NCI-H2171 treated with DMSO at 0.1 percent for 48 hours (cell line): ENCODE measurements at regions not wholly inside any gene's neighbourhood (a gene's known extent, or its start where the extent isn't known, plus 50 kb on each side); places are given as distances from the start of the nearest gene placed in this dataset.
"Not testable (repeated sequence)": the region's sequence is repeated elsewhere in the genome, so short reads cannot be mapped to it uniquely, and the experiment has no call there.

ENCODE experiments used
- DNase-seq: peaks from one replicate; lab custom pipeline; 2025; lab: John Stamatoyannopoulos, UW

DNA sequence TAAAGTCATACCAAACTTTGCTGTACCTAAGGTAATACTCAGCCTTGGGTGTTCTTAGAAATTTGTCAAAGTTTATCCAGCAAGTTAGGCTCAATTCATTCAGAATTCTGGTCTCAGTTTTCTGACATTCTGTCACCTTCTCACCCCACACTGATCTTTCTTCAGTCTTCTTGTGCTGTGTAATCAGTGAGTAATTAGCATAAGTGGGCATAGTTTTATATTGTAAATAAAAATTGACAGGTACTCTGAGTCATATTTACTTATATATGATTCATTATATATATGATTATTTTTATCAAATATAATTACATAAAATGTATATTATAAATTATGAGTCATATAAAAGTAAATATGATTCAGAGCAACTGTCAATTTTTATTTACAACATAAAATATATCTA, 170.9 kb upstream of the MAGI2 start:
- no peak for DNase-seq

DNA sequence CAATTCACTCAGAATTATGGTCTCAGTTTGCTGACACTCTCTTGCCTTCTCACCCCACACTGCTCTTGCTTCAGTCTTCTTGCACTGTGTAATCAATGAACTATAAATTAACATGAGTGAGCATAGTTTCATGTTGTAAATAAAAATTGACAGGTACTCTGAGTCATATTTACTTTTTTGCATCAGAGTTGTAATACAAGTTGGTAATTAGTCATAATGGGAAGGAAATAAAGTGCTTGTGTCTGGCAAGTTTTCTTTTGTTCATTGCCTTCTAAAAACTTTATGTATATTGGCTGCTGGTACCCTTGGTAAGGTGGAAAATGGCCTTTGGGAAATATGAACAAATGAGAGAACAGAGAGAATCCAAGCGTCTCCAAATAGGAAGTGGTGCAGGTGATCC, 169.3 kb upstream of the MAGI2 start:
- no peak for DNase-seq

DNA sequence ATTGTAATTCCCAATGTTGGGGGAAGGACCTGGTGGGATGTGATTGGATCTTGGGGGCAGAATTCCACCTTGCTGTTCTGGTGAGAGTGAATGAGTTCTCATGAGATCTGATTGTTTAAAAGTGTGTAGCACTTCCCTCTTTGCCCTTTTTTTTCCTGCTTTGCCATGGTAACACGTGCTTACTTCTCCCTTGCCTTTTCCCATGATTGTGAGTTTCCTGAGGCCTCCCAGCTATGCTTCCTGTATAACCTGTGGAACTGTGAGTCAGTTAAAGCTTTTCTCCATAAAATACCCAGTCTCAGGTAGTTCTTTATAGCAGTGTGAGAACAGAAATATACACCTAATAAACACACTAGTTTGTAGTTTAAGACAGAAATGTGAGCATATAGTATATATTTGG, 166.8 kb upstream of the MAGI2 start:
- no peak for DNase-seq

DNA sequence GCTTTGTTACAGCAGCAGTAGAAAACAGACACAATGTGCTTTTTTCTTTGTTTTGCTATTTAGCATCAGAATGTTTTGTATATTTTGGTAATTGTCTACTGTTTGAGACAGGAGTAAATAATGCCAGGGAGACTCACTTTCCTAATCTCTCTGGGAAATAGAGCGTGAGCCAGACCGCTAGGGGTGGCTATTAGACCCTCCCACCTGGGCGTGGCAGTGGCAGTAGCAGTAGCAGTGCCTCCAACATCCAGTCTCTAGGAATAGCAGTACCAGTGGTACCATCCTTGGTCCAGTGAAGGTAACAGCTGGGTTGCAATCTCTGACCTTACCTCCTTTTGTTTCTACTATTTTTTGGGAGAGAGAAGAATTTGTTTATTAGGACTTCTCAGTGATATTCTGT, 165.7 kb upstream of the MAGI2 start:
- DNase-seq, result no peak

DNA sequence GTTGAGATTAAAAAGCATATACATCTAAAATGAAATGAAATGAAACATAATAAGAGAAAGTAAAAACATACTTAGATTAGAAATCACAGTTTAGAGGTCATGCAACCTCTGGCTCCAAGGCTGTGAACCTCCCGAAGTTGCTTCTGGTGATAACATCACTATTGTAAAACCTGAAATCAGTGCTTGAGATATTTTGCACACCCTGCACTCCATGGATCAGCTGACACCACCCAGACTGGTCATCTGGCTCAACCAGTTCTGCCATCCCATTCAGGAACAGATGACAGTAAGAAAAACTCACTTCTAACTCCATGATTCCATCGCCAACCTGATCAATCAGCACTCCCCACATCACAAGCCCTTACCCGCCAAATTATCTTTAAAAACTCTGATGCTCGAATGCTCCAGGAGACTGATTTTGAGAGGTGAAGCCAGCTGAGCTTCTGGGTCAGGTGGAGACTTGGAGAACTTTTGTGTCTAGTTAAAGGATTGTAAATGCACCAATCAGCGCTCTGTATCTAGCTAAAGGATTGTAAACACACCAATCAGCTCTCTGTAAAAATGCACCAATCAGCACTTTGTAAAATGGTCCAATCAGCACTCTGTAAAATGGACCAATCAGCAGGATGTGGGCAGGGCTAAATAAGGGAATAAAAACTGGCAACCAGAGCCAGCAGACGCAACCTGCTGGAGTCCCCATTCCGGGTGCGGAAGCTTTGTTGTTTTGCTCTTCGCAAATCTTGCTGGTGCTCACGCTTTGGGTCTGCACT, 162.6 kb upstream of the MAGI2 start:
- no peak for DNase-seq

DNA sequence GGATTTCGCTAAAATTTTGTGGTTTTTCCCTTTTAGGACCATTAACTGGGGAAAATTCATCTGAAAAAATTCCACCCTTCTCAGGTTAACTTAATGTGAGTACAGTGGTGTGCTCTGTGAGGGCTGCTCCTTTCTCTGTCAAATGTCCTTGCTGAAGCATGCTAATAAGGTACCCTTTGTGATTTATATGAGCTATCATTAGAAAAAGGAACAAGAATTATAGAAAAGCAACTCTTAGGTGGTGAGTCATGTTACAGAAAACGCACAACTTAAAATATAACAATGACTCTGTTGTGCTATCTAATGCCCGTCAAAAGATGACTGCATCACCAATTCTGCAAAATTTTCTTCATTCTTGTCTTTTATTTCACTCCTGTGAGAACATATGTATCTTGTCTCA, 162.0 kb upstream of the MAGI2 start:
- DNase-seq, result no peak

DNA sequence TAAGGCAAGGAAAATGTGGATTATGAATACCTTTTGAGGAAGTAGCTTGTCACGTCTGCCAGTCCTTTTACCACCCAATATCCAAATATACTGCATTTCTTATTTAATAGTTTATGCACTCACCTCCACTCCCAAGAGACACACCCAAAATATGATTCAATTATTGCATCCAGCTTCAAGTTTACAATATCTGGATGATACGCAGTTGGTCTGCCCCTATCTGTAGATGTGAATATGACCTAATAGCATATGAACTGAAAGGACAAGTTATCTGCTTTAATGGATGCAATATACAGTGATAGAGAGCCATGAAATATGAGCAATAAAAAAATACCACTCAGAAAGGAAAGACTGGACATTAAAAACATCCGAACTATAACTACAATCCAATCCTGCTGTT, 159.4 kb upstream of the MAGI2 start:
- DNase-seq, result no peak

DNA sequence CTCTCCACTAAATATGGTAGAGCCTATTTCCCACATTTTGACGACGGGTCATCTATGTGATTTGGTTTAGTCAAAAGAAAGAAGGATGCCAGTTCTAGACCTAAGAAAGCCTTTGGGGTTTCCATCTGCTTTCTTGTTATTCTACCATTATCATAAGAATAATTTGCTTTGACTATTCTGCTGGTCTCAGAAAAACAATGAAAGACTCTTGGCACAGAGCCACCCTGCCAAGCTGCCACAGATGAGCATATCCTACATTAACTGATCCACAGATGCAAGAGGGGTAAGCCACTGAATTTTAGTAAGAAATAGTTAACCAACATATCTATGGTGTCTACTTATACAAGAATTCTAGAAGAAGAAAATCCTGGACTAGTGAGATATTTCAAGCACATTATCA, 158.6 kb upstream of the MAGI2 start:
- peak; percentile 66 for DNase-seq

DNA sequence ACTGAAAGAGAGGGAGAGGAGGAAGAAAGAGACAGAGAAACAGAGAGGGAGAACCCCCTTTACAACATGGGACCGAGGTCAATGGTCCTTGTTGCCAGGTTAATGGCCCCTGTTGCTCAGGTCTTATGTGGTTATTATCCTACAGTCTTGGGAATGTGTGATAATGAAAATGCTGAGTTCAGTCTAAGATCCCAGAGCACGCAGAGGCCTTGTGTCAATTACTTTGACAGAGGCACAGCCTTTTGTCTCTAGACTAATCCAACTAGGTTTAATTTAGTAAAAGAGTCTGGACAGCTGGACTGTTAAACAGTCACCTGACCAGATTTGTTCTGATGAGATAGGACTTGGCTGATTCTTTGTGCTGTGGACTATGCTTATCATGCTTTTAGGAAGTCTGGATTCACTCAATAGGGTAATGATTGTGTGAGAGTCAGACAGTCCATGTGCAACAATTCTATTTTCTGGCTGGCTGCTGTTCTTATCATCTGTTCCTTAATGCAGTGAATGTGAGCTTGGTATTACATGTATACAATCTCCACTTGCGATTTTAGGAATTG, 157.4 kb upstream of the MAGI2 start:
- no peak for DNase-seq

DNA sequence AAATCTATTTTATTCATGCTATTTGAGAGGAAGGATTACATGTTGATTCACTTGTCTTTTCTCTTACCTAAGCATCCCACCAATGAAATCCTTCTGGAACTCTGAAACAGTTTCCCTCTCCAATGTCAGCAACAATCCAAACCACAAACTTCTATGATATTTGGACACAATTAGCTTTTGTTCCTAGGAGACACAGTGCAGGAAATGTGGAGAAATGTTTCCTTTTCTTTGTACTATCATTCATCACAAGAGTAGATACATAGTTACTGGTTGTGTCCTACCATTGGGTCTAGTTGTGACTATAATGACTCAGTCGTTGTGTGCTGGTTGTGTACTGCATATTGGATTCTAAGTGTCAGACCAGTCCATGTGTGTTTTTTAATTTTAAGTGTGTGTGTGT, 156.8 kb upstream of the MAGI2 start:
- no peak for DNase-seq

DNA sequence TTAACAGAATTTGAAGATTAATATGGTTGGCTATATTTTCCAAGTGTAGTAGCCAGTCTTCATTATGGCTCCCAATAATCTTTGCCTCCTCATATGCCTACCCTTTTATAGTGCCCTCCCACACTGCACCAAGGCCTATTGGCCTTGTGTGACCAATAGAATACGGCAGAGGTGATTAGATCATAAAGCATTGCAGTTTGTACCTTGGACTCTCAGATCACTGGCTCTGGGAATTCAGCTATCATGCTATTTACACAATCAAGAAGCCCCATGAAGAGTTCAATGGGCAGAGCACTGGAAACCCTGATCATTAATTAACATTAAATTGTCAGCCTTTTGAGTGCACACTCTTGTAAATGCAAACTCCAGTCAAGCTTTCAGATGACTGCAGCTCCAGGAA, 154.5 kb upstream of the MAGI2 start:
- DNase-seq, result no peak

DNA sequence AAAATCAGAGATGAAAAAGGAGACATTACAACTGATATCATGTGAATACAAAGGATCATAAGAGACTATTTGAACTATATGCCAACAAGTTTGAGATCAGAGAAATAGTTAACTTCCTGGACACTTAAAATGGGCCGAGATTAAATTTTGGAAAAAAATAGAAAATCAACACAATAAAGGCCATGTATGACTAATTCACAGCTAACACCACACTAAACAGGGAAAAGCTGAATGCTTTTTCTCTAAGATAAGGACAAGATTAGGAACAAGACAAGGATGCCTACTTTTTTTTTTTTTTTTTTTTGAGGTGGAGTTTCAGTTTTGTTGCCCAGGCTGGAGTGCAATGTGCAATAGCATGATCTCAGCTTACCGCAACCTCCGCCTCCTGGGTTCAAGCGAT, 151.4 kb upstream of the MAGI2 start:
- no peak for DNase-seq

DNA sequence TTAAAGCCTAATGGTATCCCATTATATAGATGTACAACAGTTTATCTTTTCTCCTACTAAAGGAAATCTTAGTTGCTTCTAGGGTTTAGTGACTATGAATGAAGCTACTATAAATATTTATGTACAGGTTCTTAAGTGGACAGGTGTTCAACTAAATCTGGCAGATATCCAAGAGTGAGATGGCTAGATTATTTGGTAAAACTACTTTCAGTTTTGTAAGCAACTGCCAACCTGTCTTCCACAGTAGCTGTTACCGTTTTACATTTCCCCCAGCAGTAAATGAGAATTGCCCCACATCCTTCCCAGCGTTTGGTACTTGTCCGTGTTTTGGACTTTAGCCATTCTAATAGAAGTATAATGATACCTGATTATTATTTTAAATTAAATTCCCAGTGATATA, 144.9 kb upstream of the MAGI2 start:
- peak; percentile 88 for DNase-seq

DNA sequence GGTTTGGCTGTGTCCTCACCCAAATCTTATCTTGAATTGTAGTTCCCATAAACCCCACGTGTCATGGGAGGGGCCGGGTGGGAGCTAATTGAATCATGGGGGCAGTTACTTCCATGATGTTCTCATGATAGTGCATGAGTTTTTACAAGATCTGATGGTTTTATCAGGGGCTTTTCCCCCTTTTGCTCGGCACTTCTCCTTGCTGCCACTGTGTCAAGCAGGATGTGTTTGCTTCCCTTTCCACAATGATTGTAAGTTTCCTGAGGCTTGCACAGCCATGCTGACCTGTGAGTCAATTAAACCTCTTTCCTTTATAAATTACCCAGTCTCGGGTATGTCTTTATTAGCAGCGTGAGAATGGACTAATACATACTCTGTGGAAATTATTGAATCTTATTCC, 141.2 kb upstream of the MAGI2 start:
- DNase-seq, result not testable (repeated sequence)

DNA sequence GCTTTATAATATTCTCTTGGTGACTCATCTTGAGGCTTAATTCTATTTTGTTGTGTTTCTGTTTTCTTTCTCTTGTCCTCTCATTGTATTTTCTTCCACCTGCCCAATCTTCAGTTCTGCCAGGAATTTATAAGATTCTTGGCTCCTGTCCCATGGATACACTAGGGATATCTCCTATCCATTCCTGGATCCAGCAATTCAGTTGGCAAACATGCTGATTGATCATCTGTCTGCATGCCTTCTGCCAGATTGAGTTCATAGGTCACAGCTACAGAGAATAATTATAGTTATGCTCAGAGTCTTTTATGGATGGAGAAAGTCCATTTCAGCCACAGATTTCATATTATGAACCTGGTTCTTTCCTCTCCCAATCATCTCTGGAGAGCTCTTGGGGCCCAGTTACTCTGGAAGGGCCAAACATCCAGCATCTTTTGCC, 140.4 kb upstream of the MAGI2 start:
- peak; percentile 89 for DNase-seq

DNA sequence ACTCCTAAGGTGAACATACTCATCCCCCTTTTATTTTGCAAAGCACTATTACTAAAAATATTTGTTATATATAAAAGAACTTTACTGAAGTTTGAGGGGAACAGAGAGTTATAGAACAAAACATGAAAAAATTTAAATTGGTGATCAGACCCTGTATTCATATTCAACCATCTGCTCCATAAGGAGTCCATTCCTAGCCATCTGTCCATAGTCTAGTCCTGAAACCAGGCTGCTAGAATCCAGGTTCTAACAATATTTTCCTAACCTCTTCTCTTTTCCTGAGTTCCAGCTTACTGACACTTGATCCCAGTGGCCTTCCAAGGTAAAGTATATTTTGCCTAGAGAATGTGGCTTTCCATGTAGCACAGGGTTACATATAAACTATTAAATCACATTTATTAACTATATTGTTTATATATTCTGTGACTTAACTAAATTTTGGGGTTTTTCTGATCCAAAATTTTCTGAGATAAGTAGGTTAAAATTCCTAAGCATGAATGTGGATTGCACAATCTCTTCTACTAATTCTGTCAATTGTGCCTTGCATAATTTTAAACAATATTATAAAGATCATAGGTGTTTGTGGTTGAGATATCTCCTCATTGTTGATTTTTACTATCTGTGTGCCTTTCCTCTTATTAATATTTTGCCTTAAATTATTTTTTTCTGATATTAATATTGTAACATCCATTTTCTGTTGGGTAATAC, 137.6 kb upstream of the MAGI2 start:
- peak; percentile 78 for DNase-seq

DNA sequence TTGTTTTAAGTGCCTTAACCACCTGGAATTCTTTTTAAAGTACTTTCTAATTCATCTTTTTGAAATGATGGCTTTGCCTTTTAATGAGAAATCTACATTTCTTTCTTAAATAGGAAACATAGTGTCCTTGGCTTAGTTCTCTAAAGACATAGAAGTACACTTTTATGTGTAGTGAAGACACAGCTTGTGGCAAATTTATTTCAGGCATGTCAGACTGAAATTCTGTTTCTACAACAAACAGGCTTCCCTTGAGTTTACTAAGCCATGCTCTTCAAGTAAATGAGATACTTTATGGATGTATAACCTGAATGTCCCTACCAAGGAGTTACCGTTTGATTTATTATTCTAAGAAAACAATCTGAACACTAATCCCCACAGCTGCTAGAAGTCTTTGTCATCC, 136.9 kb upstream of the MAGI2 start:
- no peak for DNase-seq

DNA sequence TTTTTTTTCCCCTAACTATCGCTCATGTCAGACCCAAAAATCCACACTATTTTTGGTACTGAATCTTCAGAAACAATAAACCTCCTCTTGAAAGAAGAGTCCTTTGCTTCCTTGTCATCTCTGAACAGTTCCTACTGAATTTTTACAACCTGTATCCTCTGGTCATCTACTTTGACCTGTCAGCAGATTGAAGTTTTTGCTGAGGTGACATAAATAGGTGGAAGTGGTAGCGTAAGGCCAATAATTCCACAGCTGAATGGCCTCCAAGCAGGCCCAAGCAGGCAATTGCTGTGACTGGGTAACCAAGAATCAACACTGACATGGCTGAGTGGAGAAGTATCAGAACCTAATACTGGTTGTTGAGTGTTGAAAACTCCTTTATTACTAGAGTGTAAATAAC, 117.4 kb upstream of the MAGI2 start:
- no peak for DNase-seq

DNA sequence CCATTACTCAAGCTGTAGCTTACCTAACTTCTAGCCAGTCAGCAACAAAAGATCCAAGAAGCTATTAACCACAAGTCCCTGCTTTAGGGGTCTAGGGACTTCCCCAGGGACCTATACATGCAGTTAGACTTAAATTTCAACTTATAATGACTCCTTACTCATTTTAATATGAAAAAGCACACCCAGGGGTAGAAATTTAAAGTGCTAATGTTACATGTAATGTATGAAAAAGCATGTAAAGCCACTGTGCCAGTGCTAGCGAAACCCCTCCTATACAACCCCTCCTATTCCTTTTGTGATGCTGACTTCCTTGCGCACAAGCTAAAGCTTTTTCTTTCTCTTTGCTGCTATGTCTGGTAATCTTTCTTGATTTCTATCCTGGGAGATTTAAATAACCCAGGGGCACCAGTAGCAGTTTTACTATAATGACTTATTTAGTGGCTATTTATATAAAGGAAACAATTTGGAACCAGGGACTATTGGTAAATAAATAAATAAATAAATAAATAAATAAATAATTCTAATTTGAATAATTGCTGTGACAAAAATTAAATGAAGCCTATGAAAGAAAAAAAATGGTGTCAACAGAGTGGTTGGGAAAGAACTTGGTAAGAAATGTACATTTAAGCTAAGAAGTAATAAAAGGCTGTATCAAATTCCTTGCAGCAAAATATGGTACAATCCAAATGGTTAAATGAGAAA, 110.5 kb upstream of the MAGI2 start:
- DNase-seq, result no peak

DNA sequence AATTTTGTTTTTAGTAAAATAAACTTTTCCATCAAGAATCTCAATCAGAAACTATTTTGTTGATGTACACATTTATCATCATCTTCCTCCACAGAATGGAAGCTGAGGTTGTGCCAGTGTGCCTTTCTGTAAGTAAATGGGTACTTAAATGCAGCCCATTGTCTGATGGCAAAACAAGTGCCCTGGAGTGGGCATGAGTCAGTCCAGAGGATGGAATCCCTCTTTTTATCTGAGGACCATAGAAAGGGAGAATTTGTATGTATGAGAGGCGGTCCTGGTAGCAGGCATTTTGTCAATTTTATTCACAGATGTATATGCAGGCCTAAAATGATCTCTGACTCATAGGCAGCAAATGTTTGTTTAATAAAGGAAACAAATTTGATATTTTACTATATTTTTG, 102.1 kb upstream of the MAGI2 start:
- no peak for DNase-seq

DNA sequence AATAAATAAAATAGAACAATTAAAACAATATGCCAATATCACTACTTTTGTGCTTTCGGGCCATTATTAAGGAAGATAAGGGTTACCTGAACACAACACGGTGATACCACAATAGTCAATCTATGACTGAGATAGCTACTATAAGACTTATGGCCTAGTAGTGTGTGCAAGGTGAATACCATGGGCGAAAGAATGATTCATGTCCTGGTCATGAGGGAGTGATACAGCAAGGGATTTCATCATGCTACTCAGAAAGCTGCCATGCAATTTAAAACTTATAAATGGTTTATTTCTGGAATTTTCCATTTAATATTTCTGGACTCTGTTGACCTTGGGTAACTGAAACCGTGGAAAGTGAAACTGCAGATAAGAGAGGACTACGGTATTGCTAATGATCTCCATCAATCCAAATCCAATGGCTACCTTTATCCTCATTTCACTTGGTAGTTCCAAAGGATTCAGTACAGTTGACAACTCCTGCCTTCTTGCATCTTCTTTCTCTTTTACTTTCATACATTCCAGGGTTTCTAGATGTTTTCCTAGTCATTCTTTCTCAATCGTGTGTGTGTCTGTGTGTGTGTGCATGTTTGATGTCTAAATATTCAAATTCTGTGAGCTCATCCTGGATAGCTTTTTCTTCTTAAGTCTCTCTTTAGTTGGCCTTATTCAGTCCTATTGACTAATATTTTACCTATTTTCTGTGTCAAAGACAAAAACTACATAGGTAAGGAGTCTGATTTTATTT, 100.5 kb upstream of the MAGI2 start:
- DNase-seq, result no peak

DNA sequence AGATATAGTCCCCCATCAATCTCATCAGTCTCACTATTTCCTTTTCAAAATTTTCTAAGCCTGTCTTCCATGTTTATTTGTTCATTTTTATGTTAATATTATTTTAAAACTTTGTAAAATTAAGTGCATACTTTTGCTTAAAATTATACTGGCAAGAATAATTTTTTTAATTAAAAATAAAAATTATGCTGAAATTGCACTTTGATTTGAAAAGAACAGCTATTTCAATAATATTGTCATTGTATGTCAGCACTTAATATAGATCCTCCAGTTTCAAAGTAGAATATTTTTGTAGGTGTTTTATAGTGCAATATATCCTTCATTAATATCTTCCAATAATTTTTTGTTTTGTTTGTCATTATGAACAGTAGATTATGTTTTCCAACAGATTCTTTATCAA, 99.0 kb upstream of the MAGI2 start:
- no peak for DNase-seq
